Gastrocnemius medialis (tissue), 4 donors: ENCODE measurements at regions not wholly inside any gene's neighbourhood (a gene's known extent, or its start where the extent isn't known, plus 50 kb on each side); places are given as distances from the start of the nearest gene placed in this dataset.

Experiments
- ATAC-seq, 2 donors: fragments of 150-250 bp; one replicate each; pipeline ENCODE4 v1.9.1; 2016
- DNase-seq, 2 donors: peaks; one replicate each; pipeline ENCODE4 v3.0.0-alpha.2; 2019
- H3K27ac ChIP-seq, 4 donors: fragments of 200-600 bp; sonication (generic); 1 replicate in 1 of 4; 2 replicates in 3 of 4; pipeline ENCODE4 v1.5.1; 2016 to 2018; ENCODE audit warnings: mild to moderate bottlenecking in 2 of 4, moderate library complexity in 1 of 4
- H3K27me3 ChIP-seq, 3 donors: fragments of 200-600 bp; sonication (generic) in 2 of 3; 1 replicate in 1 of 3; 2 replicates in 2 of 3; pipeline versions ENCODE4 v1.5.1 to v1.6.0; 2016 to 2019; ENCODE audit warnings: mild to moderate bottlenecking in 1 of 3, moderate library complexity in 1 of 3
- H3K36me3 ChIP-seq, 2 donors: fragments of 200-600 bp; sonication (generic) in 1 of 2; one replicate each; pipeline ENCODE4 v1.5.1; 2017 to 2018
- H3K4me1 ChIP-seq, 2 donors: fragments of 200-600 bp; sonication (generic) in 1 of 2; one replicate each; pipeline ENCODE4 v1.5.1; 2016 to 2017; ENCODE audit warnings: mild to moderate bottlenecking in 2 of 2
- H3K4me3 ChIP-seq, 4 donors: fragments of 200-600 bp; sonication (generic) in 3 of 4; 1 replicate in 1 of 4; 2 replicates in 3 of 4; pipeline ENCODE4 v1.5.1; 2016 to 2019; ENCODE audit warnings: mild to moderate bottlenecking in 2 of 4
- H3K9me3 ChIP-seq, 3 donors: fragments of 200-600 bp; sonication (generic) in 2 of 3; 1 replicate in 1 of 3; 2 replicates in 2 of 3; pipeline ENCODE4 v1.5.1; 2016 to 2019
- POLR2A ChIP-seq, 2 donors: fragments of 450-650 bp; IDR thresholded peaks; one replicate each; pipeline ENCODE4 v1.6.1; 2017; ENCODE audit warnings: antibody characterized with exemption in 2 of 2, mild to moderate bottlenecking in 2 of 2, moderate library complexity in 2 of 2
- in situ Hi-C, 4 donors: fragments of 200-750 bp; cut with MboI; loops; one replicate each; pipeline versions ENCODE4 v1.15.0 to v1.8.0; 2017; ENCODE audit warnings: low sequenced_read_pairs in 4 of 4
- intact Hi-C: fragments of 100-400 bp; cut with DNase I; formaldehyde crosslinking; loops from one replicate; pipeline ENCODE4 v1.15.1; 2023; ENCODE audit warnings: low total_unique reads
- TF ChIP-seq, protein P1 (sequence below), 5 experiments: fragments of 450-650 bp in 3 of 5; fragments of 200-600 bp in 2 of 5; sonication (generic) in 2 of 5; IDR thresholded peaks in 4 of 5; conservative IDR thresholded peaks in 1 of 5; 1 replicate in 4 of 5; 2 replicates in 1 of 5; pipeline ENCODE4 v1.5.1; 2016 to 2019; ENCODE audit warnings: antibody characterized with exemption in 5 of 5, mild to moderate bottlenecking in 3 of 5, moderate library complexity in 3 of 5

DNA sequence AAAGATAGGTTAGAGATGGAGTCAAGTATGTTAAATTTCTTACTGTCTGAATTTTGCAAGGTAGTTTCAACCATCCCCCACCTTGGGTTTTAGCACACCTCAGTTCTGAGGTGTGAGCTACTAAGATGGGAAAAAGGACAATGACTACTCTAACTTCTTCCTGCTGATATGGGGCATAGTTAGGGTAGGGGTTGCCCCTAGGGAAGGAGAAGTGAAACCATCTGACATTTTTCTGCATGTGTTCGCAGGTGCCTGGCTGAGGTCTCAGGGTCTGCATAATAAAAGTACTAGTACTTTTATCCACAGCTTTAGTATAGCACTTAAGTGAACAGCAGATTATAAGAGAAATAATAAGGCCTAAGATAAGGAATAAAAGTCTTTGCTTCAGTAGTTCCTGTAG is 129.5 kb upstream of the CYSLTR1 start:
- Histone ChIP-seq H3K9me3 (no peaks in the 10 kb centered on the region), H3K4me1 (no peaks in the 10 kb centered on the region), H3K36me3 (no peaks in the 10 kb centered on the region), H3K27ac (no peak overlapping the region), H3K27me3 (no peaks in the 10 kb centered on the region), H3K4me3 (no peak overlapping the region)
- DNase-seq = no peak
- intact Hi-C loops = no loop called here
- in situ Hi-C loops = no loop called here
- TF ChIP-seq, protein P1, sequence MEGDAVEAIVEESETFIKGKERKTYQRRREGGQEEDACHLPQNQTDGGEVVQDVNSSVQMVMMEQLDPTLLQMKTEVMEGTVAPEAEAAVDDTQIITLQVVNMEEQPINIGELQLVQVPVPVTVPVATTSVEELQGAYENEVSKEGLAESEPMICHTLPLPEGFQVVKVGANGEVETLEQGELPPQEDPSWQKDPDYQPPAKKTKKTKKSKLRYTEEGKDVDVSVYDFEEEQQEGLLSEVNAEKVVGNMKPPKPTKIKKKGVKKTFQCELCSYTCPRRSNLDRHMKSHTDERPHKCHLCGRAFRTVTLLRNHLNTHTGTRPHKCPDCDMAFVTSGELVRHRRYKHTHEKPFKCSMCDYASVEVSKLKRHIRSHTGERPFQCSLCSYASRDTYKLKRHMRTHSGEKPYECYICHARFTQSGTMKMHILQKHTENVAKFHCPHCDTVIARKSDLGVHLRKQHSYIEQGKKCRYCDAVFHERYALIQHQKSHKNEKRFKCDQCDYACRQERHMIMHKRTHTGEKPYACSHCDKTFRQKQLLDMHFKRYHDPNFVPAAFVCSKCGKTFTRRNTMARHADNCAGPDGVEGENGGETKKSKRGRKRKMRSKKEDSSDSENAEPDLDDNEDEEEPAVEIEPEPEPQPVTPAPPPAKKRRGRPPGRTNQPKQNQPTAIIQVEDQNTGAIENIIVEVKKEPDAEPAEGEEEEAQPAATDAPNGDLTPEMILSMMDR (IDR thresholded peaks at IDR 0.05 in 4 of 5, conservative IDR thresholded peaks at IDR 0.05 in 1 of 5) = no peak
- no peak for ATAC-seq

DNA sequence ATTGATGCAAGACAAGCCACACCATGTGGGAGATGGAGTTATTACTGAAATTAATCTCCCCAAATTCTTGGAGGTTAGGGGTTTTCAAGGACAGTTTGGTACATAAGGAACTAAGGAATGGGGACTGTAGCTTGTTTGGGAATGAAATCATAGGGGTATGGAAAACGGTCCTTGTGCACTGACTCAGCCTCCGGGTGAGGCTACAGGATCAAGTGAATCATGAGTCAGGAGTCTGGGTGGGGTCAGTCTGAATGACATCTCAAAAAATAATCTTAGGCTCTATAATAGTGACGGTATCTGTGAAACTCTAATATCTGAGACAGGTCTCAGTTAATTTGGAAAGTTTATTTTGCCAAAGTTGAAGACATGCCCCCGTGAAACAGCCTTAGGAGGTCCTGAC is 128.5 kb upstream of the CYSLTR1 start:
- H3K4me3 ChIP-seq = no peak overlapping the region
- no peaks in the 10 kb centered on the region for H3K4me1 ChIP-seq
- in situ Hi-C loops (no loop called here), intact Hi-C loops (no loop called here)
- TF ChIP-seq, protein P1 (IDR thresholded peaks at IDR 0.05 in 4 of 5, conservative IDR thresholded peaks at IDR 0.05 in 1 of 5) = no peak
- no peak for TF ChIP-seq POLR2A (IDR thresholded peaks at IDR 0.05)
- H3K27ac ChIP-seq = no peak overlapping the region
- H3K9me3 ChIP-seq = no peaks in the 10 kb centered on the region
- DNase-seq (no peak), ATAC-seq (no peak)
- no peaks in the 10 kb centered on the region for H3K27me3 ChIP-seq
- no peaks in the 10 kb centered on the region for H3K36me3 ChIP-seq

- intact Hi-C loops = no loop called here
- H3K4me3 ChIP-seq = no peak overlapping the region
These were observed 124.9 kb upstream of the CYSLTR1 start for GRCh38 chrX:78452356-78452755.

GRCh38 chrX:78437621-78438020 is 110.2 kb upstream of the CYSLTR1 start:
- Histone ChIP-seq H3K4me3 (no peak overlapping the region), H3K36me3 (no peaks in the 10 kb centered on the region), H3K27me3 (no peaks in the 10 kb centered on the region), H3K4me1 (no peaks in the 10 kb centered on the region), H3K27ac (no peak overlapping the region), H3K9me3 (no peaks in the 10 kb centered on the region)
- no peak for ATAC-seq
- DNase-seq = no peak
- intact Hi-C loops = no loop called here
- TF ChIP-seq, protein P1 (IDR thresholded peaks at IDR 0.05 in 4 of 5, conservative IDR thresholded peaks at IDR 0.05 in 1 of 5) = no peak
- TF ChIP-seq POLR2A (IDR thresholded peaks at IDR 0.05) = no peak
- in situ Hi-C loops = loop anchor here in 1 of 4 donors (25.0 kb wide), 1 partner anchor 100 kb away; the partner anchor contains the start of gene CYSLTR1

More at GRCh38 chrX:78452356-78452755, 124.9 kb upstream of the CYSLTR1 start:
- ATAC-seq (no peak), DNase-seq (no peak)
- Histone ChIP-seq H3K4me1 (no peaks in the 10 kb centered on the region), H3K9me3 (no peaks in the 10 kb centered on the region), H3K27me3 (no peaks in the 10 kb centered on the region), H3K27ac (no peak overlapping the region), H3K36me3 (no peaks in the 10 kb centered on the region)
- in situ Hi-C loops = no loop called here
- TF ChIP-seq POLR2A (IDR thresholded peaks at IDR 0.05) = no peak
- TF ChIP-seq, protein P1 (IDR thresholded peaks at IDR 0.05 in 4 of 5, conservative IDR thresholded peaks at IDR 0.05 in 1 of 5) = no peak

GRCh38 chrX:78429172-78429571 is 101.8 kb upstream of the CYSLTR1 start:
- Histone ChIP-seq H3K36me3 (no peaks in the 10 kb centered on the region), H3K4me3 (no peak overlapping the region), H3K27ac (no peak overlapping the region), H3K9me3 (no peaks in the 10 kb centered on the region), H3K4me1 (no peaks in the 10 kb centered on the region), H3K27me3 (no peaks in the 10 kb centered on the region)
- DNase-seq (no peak), ATAC-seq (no peak)
- in situ Hi-C loops = loop anchor here in 1 of 4 donors (25.0 kb wide), 1 partner anchor 92 kb away; the partner anchor contains the start of gene CYSLTR1
- intact Hi-C loops = no loop called here
- no peak for TF ChIP-seq POLR2A (IDR thresholded peaks at IDR 0.05)
- TF ChIP-seq, protein P1 (IDR thresholded peaks at IDR 0.05 in 4 of 5, conservative IDR thresholded peaks at IDR 0.05 in 1 of 5) = no peak
